SW 1271 (cell line): ENCODE measurements at regions not wholly inside any gene's neighbourhood (a gene's known extent, or its start where the extent isn't known, plus 50 kb on each side); places are given as distances from the start of the nearest gene placed in this dataset.

ENCODE experiments used
- DNase-seq, 2 experiments: peaks; one replicate each; lab custom pipeline; 2025; lab: John Stamatoyannopoulos, UW

GRCh38 chr11:110786226-110786902, 74.1 kb upstream of the ARHGAP20 start:
- no peak for DNase-seq

- DNase-seq = no peak
These were observed 73.2 kb upstream of the ARHGAP20 start for GRCh38 chr11:110785398-110785797.

GRCh38 chr11:110782616-110783015, 70.4 kb upstream of the ARHGAP20 start:
- DNase-seq = no peak

- DNase-seq = no peak
These were observed 66.9 kb upstream of the ARHGAP20 start for GRCh38 chr11:110779108-110779507.

- DNase-seq = no peak
These were observed 66.1 kb upstream of the ARHGAP20 start for GRCh38 chr11:110778343-110778742.

GRCh38 chr11:110777775-110778174, 65.5 kb upstream of the ARHGAP20 start:
- no peak for DNase-seq

GRCh38 chr11:110776081-110776480, 63.8 kb upstream of the ARHGAP20 start:
- no peak for DNase-seq

- no peak for DNase-seq
These were observed 62.1 kb upstream of the ARHGAP20 start for GRCh38 chr11:110774138-110775014.

- DNase-seq = no peak
These were observed 61.2 kb upstream of the ARHGAP20 start for GRCh38 chr11:110773442-110773841.

- DNase-seq = no peak
These were observed 60.6 kb upstream of the ARHGAP20 start for GRCh38 chr11:110772863-110773262.

- no peak for DNase-seq
These were observed 54.1 kb upstream of the ARHGAP20 start for GRCh38 chr11:110766316-110766715.

- DNase-seq = no peak
These were observed 52.2 kb upstream of the ARHGAP20 start for GRCh38 chr11:110764485-110764884.

GRCh38 chr11:110763249-110764011, 51.2 kb upstream of the ARHGAP20 start:
- no peak for DNase-seq

- DNase-seq = no peak
These were observed 50.4 kb upstream of the ARHGAP20 start for GRCh38 chr11:110762590-110762989.
